ENCODE measurements at regions not wholly inside any gene's neighbourhood (a gene's known extent, or its start where the extent isn't known, plus 50 kb on each side); places are given as distances from the start of the nearest gene placed in this dataset.

DNA sequence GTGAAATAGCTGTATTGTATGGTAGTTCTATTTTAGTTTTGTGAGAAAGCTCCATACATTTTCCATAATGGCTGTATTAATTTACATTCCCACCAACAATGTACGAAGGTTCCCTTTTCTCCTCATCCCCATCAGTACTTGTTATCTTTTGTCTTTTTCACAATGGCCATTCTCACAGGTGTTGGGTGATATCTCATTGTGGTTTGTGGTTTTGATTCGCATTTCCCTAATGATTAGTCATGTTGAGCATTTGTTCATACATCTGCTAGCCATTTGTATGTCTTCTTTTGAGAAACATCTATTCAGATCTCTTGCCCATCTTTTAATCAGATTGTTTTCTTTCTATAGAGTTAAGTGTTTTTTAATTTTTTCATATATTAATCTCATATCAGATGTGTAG is 931.9 kb downstream of the IGSF11 start:
- TF ChIP-seq, protein P1, sequence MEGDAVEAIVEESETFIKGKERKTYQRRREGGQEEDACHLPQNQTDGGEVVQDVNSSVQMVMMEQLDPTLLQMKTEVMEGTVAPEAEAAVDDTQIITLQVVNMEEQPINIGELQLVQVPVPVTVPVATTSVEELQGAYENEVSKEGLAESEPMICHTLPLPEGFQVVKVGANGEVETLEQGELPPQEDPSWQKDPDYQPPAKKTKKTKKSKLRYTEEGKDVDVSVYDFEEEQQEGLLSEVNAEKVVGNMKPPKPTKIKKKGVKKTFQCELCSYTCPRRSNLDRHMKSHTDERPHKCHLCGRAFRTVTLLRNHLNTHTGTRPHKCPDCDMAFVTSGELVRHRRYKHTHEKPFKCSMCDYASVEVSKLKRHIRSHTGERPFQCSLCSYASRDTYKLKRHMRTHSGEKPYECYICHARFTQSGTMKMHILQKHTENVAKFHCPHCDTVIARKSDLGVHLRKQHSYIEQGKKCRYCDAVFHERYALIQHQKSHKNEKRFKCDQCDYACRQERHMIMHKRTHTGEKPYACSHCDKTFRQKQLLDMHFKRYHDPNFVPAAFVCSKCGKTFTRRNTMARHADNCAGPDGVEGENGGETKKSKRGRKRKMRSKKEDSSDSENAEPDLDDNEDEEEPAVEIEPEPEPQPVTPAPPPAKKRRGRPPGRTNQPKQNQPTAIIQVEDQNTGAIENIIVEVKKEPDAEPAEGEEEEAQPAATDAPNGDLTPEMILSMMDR (IDR thresholded peaks at IDR 0.05; ENCODE audit: low read depth, low read length), result no peak
- no peak for TF ChIP-seq EZH2phosphoT487 (IDR thresholded peaks at IDR 0.05; ENCODE audit: low read depth)

Data from OCI-LY3 (cell line).